ENCODE measurements at regions not wholly inside any gene's neighbourhood (a gene's known extent, or its start where the extent isn't known, plus 50 kb on each side); places are given as distances from the start of the nearest gene placed in this dataset.
A peak's percentile ranks its signal among the peaks of the same experiment; 100 is the strongest.

GRCh38 chr3:42022355-42022754, 60.5 kb upstream of the ULK4 start:
- DNase-seq, result no peak
- Histone ChIP-seq H3K56ac (ENCODE audit: insufficient read length, low read depth, low read length) (no peak overlapping the region), H4K8ac (replicated peaks; ENCODE audit: insufficient read length, low read depth, low read length) (no peak overlapping the region), H3K9me3 (ENCODE audit: control insufficient read depth, low read depth, low read length) (no peaks in the 10 kb centered on the region), H2AK5ac (ENCODE audit: insufficient read length, low read length) (no peak overlapping the region), H3K79me1 (ENCODE audit: insufficient read depth, low read depth, low read length, poor library complexity, severe bottlenecking) (no peaks in the 10 kb centered on the region), H2BK120ac (ENCODE audit: low read depth, low read length, poor library complexity, severe bottlenecking) (no peak overlapping the region), H2BK15ac (ENCODE audit: low read depth, low read length) (no peak overlapping the region), H2AFZ (ENCODE audit: low read length) (no peak overlapping the region), H2BK20ac (ENCODE audit: low read depth, low read length, poor library complexity, severe bottlenecking) (no peak overlapping the region), H3K27me3 (ENCODE audit: insufficient read depth, low read length) (no peaks in the 10 kb centered on the region), H3K27ac (ENCODE audit: insufficient read length, low read depth, low read length) (no peak overlapping the region), H3K23ac (ENCODE audit: insufficient read length, low read depth, low read length) (no peak overlapping the region), H4K91ac (ENCODE audit: insufficient read length, low read depth, low read length) (no peak overlapping the region), H3K4me2 (ENCODE audit: insufficient read depth, insufficient read length, low read length) (no peak overlapping the region), H3T11ph (ENCODE audit: low read length) (no peak overlapping the region), H3K23me2 (ENCODE audit: insufficient read length, low read depth, low read length, poor library complexity, severe bottlenecking) (no peaks in the 10 kb centered on the region), H4K20me1 (ENCODE audit: control insufficient read depth, insufficient read depth, insufficient read length) (no peaks in the 10 kb centered on the region), H2BK12ac (ENCODE audit: insufficient read length, low read depth, low read length) (no peak overlapping the region), H3K18ac (ENCODE audit: insufficient read length, low read depth, low read length) (no peak overlapping the region), H4K5ac (ENCODE audit: insufficient read length, low read depth, low read length) (no peak overlapping the region), H3K4me1 (ENCODE audit: insufficient read depth, low read length) (peaks cover 10% of the 10 kb centered on the region), H3K79me2 (ENCODE audit: insufficient read depth, low read length) (no peaks in the 10 kb centered on the region; the same call in 1 of the 2 replicates), H3K9ac (ENCODE audit: extremely low read depth, insufficient read length, low read length) (no peak overlapping the region), H2BK5ac (ENCODE audit: insufficient read length, low read length) (no peak overlapping the region), H3K4ac (ENCODE audit: low read depth, low read length) (no peak overlapping the region), H3K14ac (ENCODE audit: insufficient read depth, low read length) (0 out of 2 replicates have a peak overlapping the region, but pooled peaks have one; percentile 61)
- no peak for TF ChIP-seq CTCF (conservative IDR thresholded peaks at IDR 0.05)
- Mint-ChIP-seq H3K36me3 (ENCODE audit: insufficient read depth in 1 of 3, low read depth in 3 of 3) (no peaks in the 10 kb centered on the region), H3K27me3 (ENCODE audit: low read depth) (no peaks in the 10 kb centered on the region), H3K27ac (peak overlapping the region; percentile 56 to 70 (median 65); a peak in 6 of 7 replicates), H3K4me1 (peaks cover 50 to 60% of the 10 kb centered on the region in 2 experiments), H3K4me3 (no peak overlapping the region), H3K9me3 (no peaks in the 10 kb centered on the region)
- no CpG with 5 or more reads among the region's 7 CpGs for whole genome bisulfite sequencing (ENCODE audit: extremely low coverage, insufficient read length, low lambda C conversion rate)
